Activated CD4-positive, CD25-positive, alpha-beta regulatory T cell treated with anti-CD3 and anti-CD28 coated beads, Interleukin-2, amount 50 U/mL, for 16 hours (primary cell): ENCODE measurements at regions not wholly inside any gene's neighbourhood (a gene's known extent, or its start where the extent isn't known, plus 50 kb on each side); places are given as distances from the start of the nearest gene placed in this dataset.

Experiments
- DNase-seq: peaks from one replicate; pipeline ENCODE4 v3.0.0-alpha.2; 2020; ENCODE audit warnings: low read depth, low spot score

- no peak for DNase-seq
These were observed 59.5 kb upstream of the FUT8 start for GRCh38 chr14:65352964-65353530.

GRCh38 chr14:65354131-65354530 is 58.4 kb upstream of the FUT8 start:
- DNase-seq: no peak

GRCh38 chr14:65354715-65355114 is 57.8 kb upstream of the FUT8 start:
- no peak for DNase-seq

- DNase-seq: no peak
These were observed 56.1 kb upstream of the FUT8 start for GRCh38 chr14:65356327-65356836.

- no peak for DNase-seq
These were observed 55.4 kb upstream of the FUT8 start for GRCh38 chr14:65357113-65357512.

- DNase-seq: no peak
These were observed 54.8 kb upstream of the FUT8 start for GRCh38 chr14:65357689-65358088.

GRCh38 chr14:65359503-65359902 is 53.0 kb upstream of the FUT8 start:
- DNase-seq: no peak

GRCh38 chr14:65360144-65360784 is 52.3 kb upstream of the FUT8 start:
- DNase-seq: no peak

- no peak for DNase-seq
These were observed 50.6 kb upstream of the FUT8 start for GRCh38 chr14:65361920-65362319.
